CD4-positive, alpha-beta memory T cell (primary cell): ENCODE measurements at regions not wholly inside any gene's neighbourhood (a gene's known extent, or its start where the extent isn't known, plus 50 kb on each side); places are given as distances from the start of the nearest gene placed in this dataset.
"Not testable (repeated sequence)": the region's sequence is repeated elsewhere in the genome, so short reads cannot be mapped to it uniquely, and the experiment has no call there.

ENCODE experiments used
- CTCF ChIA-PET: fragments of 350-600 bp; sonication (Branson Sonifier 250); formaldehyde crosslinking; loops from one replicate; lab custom pipeline; 2021; ENCODE audit warnings: inconsistent platforms; ENCODE audit not compliant: partially characterized antibody; lab: Charles Lee
- POLR2A ChIA-PET: fragments of 350-600 bp; sonication (Branson Sonifier 250); formaldehyde crosslinking; loops from one replicate; lab custom pipeline; 2021; ENCODE audit not compliant: partially characterized antibody; lab: Charles Lee
- DNase-seq, 5 donors: peaks; one replicate each; pipeline versions ENCODE4 v3.0.0 to v3.0.0-alpha.2; 2020 to 2022; ENCODE audit warnings: mixed read lengths in 1 of 5
- H3K27ac ChIP-seq: one replicate; pipeline ENCODE4 v1.7.0; 2013; ENCODE audit warnings: low read depth, low read length
- H3K27me3 ChIP-seq: 2 replicates; pipeline ENCODE4 v1.7.0; 2013; ENCODE audit warnings: mild to moderate bottlenecking, low read length, moderate library complexity; ENCODE audit not compliant: insufficient read depth
- H3K36me3 ChIP-seq: 2 replicates; pipeline ENCODE4 v1.7.0; 2013; ENCODE audit warnings: mild to moderate bottlenecking, low read length, moderate library complexity; ENCODE audit not compliant: insufficient read depth
- H3K4me1 ChIP-seq: 2 replicates; pipeline ENCODE4 v1.7.0; 2013; ENCODE audit warnings: mild to moderate bottlenecking, low read length, moderate library complexity; ENCODE audit not compliant: insufficient read depth
- H3K4me3 ChIP-seq, 2 donors: one replicate each; pipeline ENCODE4 v1.7.0; 2013; ENCODE audit warnings: low read length in 2 of 2, mild to moderate bottlenecking in 1 of 2
- H3K9me3 ChIP-seq, 2 donors: one replicate each; pipeline ENCODE4 v1.7.0; 2013; ENCODE audit warnings: low read length in 2 of 2, control low read depth in 1 of 2; ENCODE audit not compliant: control insufficient read depth in 1 of 2
- H3K27ac Mint-ChIP-seq, 7 donors: one replicate each; pipeline ENCODE4 v1.8.0; 2020 to 2021; ENCODE audit warnings: mixed read lengths in 7 of 7, mild to moderate bottlenecking in 6 of 7, inconsistent platforms in 3 of 7, moderate library complexity in 3 of 7
- H3K27me3 Mint-ChIP-seq, 2 donors: one replicate each; pipeline ENCODE4 v1.8.0; 2020 to 2021; ENCODE audit warnings: mixed read lengths in 2 of 2
- H3K36me3 Mint-ChIP-seq, 2 donors: one replicate each; pipeline ENCODE4 v1.8.0; 2020 to 2021; ENCODE audit warnings: mixed read lengths in 2 of 2, inconsistent platforms in 1 of 2, mild to moderate bottlenecking in 1 of 2
- H3K4me1 Mint-ChIP-seq, 4 donors: one replicate each; pipeline ENCODE4 v1.8.0; 2020 to 2021; ENCODE audit warnings: mixed read lengths in 4 of 4, mild to moderate bottlenecking in 1 of 4
- H3K4me3 Mint-ChIP-seq, 8 donors: one replicate each; pipeline ENCODE4 v1.8.0; 2020 to 2021; ENCODE audit warnings: mixed read lengths in 8 of 8, mild to moderate bottlenecking in 7 of 8, moderate library complexity in 6 of 8, inconsistent platforms in 3 of 8
- H3K9me3 Mint-ChIP-seq, 8 donors: one replicate each; pipeline ENCODE4 v1.8.0; 2020 to 2021; ENCODE audit warnings: mixed read lengths in 8 of 8, mild to moderate bottlenecking in 5 of 8, inconsistent platforms in 3 of 8, moderate library complexity in 1 of 8
- intact Hi-C: fragments of 100-400 bp; cut with micrococcal nuclease; formaldehyde crosslinking; loops from one replicate; pipeline ENCODE4 v1.15.1; 2023

- H3K36me3 Mint-ChIP-seq = no peaks in the 10 kb centered on the region
- H3K9me3 Mint-ChIP-seq = no peaks in the 10 kb centered on the region
- H3K4me1 Mint-ChIP-seq = no peaks in the 10 kb centered on the region
- intact Hi-C loops = no loop called here
- H3K27ac Mint-ChIP-seq = peak overlapping the region in 1 of 7 donors; percentile 29
- no peak for DNase-seq
- ChIA-PET CTCF (interaction anchor here (1.3 kb wide), 1 partner anchor 11 kb away, joined by 3 read pairs; no protein-coding TSS in a partner anchor), POLR2A (no interaction called here)
- no peak overlapping the region for H3K27ac ChIP-seq
- no peaks in the 10 kb centered on the region for H3K4me1 ChIP-seq
- no peak overlapping the region for H3K4me3 ChIP-seq
- H3K27me3 ChIP-seq = no peaks in the 10 kb centered on the region
- no peaks in the 10 kb centered on the region for H3K9me3 ChIP-seq
- no peaks in the 10 kb centered on the region for H3K36me3 ChIP-seq
- H3K27me3 Mint-ChIP-seq = no peaks in the 10 kb centered on the region
- no peak overlapping the region for H3K4me3 Mint-ChIP-seq
These were observed 108.4 kb downstream of the IGLL1 start for GRCh38 chr22:23471698-23472097.

DNA sequence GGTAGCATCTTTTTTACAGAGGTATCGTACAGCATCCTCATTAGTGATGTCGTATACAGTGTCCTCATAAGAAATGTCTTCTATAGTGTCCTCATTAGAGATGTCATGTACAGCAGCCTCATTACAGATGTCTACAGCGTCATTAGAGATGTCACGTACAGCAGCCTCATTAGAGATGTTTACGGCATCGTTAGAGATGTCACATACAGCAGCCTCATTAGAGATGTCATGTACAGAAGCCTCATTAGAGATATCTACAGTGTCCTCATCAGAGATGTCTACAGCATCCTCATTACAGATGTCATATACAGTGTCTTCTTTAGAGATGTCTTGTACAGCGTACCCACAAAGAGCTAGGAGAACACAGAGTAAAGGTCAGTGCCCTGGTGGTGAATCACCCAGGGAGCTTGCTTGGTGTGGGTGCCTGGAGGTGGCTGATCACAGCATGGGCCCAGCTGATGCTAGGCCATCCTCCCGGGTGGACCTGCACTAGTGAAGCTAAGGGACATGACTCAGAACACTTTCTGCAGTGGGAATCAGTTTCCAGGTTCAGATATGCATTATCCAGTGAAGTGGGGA lies 109.2 kb downstream of the IGLL1 start:
- CTCF ChIA-PET = interaction anchor here (1.3 kb wide), 1 partner anchor 11 kb away, joined by 3 read pairs; no protein-coding TSS in a partner anchor
- Mint-ChIP-seq H3K4me1 (no peaks in the 10 kb centered on the region), H3K27me3 (no peaks in the 10 kb centered on the region), H3K36me3 (no peaks in the 10 kb centered on the region), H3K27ac (no peak overlapping the region), H3K9me3 (no peaks in the 10 kb centered on the region), H3K4me3 (no peak overlapping the region)
- no peaks in the 10 kb centered on the region for H3K27me3 ChIP-seq
- no peaks in the 10 kb centered on the region for H3K9me3 ChIP-seq
- H3K4me3 ChIP-seq = no peak overlapping the region
- POLR2A ChIA-PET = no interaction called here
- no peak overlapping the region for H3K27ac ChIP-seq
- no peak for DNase-seq
- no peaks in the 10 kb centered on the region for H3K36me3 ChIP-seq
- intact Hi-C loops = no loop called here
- H3K4me1 ChIP-seq = no peaks in the 10 kb centered on the region

- intact Hi-C loops = no loop called here
- H3K27ac Mint-ChIP-seq = no peak overlapping the region
- no peaks in the 10 kb centered on the region for H3K27me3 ChIP-seq
- POLR2A ChIA-PET = no interaction called here
- no peak for DNase-seq
- no peak overlapping the region for H3K4me3 ChIP-seq
- no peaks in the 10 kb centered on the region for H3K9me3 ChIP-seq
- H3K4me3 Mint-ChIP-seq = no peak overlapping the region
- H3K36me3 Mint-ChIP-seq = no peaks in the 10 kb centered on the region
- H3K4me1 ChIP-seq = no peaks in the 10 kb centered on the region
- no peaks in the 10 kb centered on the region for H3K36me3 ChIP-seq
- H3K4me1 Mint-ChIP-seq = peaks cover 0 to 4% (median under 1%) of the 10 kb centered on the region in 4 donors
- H3K27ac ChIP-seq = no peak overlapping the region
- no peaks in the 10 kb centered on the region for H3K9me3 Mint-ChIP-seq
- H3K27me3 Mint-ChIP-seq = peaks cover 2 to 5% of the 10 kb centered on the region in 2 donors
- CTCF ChIA-PET = no interaction called here
These were observed 112.3 kb downstream of the IGLL1 start for GRCh38 chr22:23467721-23468294.

GRCh38 chr22:23466351-23466750 lies 113.7 kb downstream of the IGLL1 start:
- no peaks in the 10 kb centered on the region for H3K9me3 ChIP-seq
- no peak overlapping the region for H3K27ac Mint-ChIP-seq
- H3K36me3 ChIP-seq = no peaks in the 10 kb centered on the region
- H3K4me3 Mint-ChIP-seq = no peak overlapping the region
- DNase-seq = no peak
- no peaks in the 10 kb centered on the region for H3K27me3 ChIP-seq
- H3K27me3 Mint-ChIP-seq = peaks cover 4 to 13% of the 10 kb centered on the region in 2 donors
- H3K4me1 Mint-ChIP-seq = peaks cover 0 to 4% (median under 1%) of the 10 kb centered on the region in 4 donors
- intact Hi-C loops = no loop called here
- ChIA-PET CTCF (no interaction called here), POLR2A (no interaction called here)
- no peak overlapping the region for H3K27ac ChIP-seq
- H3K4me1 ChIP-seq = no peaks in the 10 kb centered on the region
- H3K9me3 Mint-ChIP-seq = no peaks in the 10 kb centered on the region
- H3K4me3 ChIP-seq = no peak overlapping the region
- H3K36me3 Mint-ChIP-seq = no peaks in the 10 kb centered on the region

DNA sequence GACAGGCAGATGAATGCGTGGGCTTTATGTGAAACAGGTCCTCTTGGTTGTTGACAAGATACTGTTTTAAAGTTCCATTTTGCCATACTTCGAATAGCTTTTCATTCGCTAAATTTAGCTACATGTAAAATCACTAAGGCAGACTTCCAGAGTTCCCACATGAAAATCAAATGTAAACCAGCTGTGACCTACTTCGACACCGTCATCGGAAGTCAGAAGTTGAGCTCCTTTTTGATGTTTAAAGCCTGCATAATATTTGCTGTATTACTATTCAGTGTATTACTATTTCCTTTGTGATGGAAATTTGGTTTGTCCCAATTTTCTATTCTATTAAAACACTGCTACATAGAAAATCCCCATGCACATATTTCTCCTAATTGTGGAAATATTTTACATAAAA lies 115.3 kb downstream of the IGLL1 start:
- CTCF ChIA-PET, H3K9me3 Mint-ChIP-seq, H3K27ac Mint-ChIP-seq, H3K36me3 Mint-ChIP-seq, H3K4me3 Mint-ChIP-seq, H3K27ac ChIP-seq, H3K9me3 ChIP-seq, H3K4me1 Mint-ChIP-seq, POLR2A ChIA-PET, H3K27me3 ChIP-seq, H3K4me1 ChIP-seq, intact Hi-C loops, DNase-seq, H3K36me3 ChIP-seq, H3K4me3 ChIP-seq: not testable (repeated sequence)
- H3K27me3 Mint-ChIP-seq = peaks cover 4 to 13% of the 10 kb centered on the region in 2 donors

DNA sequence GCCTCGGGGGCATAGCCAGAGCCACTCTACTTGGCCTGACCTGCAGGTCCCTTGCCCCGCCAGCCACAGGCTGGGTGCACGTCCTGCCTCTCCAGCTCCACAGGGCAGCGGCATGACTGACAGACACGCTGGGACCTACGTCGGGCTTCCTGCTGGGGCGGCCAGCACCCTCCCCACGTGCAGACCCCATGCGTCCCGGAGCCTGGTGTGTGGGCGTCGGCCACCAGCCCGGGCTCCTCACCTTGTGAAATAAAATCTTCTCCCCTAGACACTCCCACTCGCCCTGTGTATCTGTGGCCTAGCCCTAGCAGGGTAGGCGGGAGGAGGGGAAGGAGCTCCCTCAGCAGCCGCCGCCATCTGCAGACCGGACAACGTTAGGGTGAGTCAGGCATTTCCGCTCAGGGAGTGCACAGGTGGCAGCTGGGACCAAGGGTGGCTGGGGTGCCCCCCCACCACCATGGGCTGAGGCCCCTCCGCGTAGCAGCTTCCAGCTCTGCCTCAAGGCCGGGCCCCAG lies 119.5 kb downstream of the IGLL1 start:
- intact Hi-C loops, H3K36me3 Mint-ChIP-seq, H3K4me3 ChIP-seq, H3K27me3 ChIP-seq, H3K4me3 Mint-ChIP-seq, H3K36me3 ChIP-seq, H3K27ac ChIP-seq, H3K27ac Mint-ChIP-seq, H3K9me3 ChIP-seq, H3K4me1 ChIP-seq, H3K9me3 Mint-ChIP-seq, H3K4me1 Mint-ChIP-seq, CTCF ChIA-PET, POLR2A ChIA-PET: not testable (repeated sequence)
- H3K27me3 Mint-ChIP-seq = peaks cover 21 to 25% of the 10 kb centered on the region in 2 donors
- DNase-seq = peak in 1 of 5 donors; percentile 36

DNA sequence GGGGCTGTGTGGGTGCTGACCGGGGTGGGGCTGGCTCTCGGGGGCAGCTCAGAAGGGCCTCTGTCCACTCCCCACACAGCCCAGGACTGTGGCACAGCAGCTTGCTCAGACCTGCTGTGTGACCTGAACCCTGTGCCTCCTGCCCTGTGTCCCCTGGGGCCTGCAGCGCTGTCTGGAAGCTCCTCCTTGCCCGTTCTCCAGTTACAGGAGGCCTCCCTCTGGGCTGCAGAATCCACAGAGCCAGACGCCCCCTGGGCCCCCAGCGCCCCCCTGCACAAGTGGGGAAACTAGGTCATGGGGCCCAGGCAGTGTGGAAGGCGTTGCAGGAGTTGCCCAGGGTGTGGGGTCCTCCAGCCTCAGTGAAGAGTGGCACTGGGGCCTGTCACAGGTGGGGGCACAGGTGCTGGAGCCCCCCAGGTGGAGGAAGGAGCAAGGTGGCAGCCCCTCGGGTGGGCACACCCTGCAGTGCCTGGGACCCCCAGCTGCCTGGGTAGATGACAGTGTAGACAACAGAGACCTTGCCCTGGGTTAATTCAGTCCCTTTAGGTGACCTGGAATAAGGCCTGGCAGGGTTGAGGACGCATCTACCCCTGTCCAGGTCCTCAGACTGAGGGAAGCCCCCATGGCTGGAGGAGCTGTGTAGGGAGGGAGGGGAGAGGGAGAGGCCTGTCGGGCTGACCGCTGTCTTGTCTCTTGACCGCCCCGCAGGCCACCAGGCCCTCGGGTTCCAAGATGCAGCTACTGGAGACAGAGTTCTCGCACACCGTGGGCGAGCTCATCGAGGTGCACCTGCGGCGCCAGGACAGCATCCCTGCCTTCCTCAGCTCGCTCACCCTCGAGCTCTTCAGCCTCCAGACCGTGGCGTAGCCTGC lies 120.2 kb downstream of the IGLL1 start:
- DNase-seq, H3K27ac Mint-ChIP-seq, H3K9me3 ChIP-seq, POLR2A ChIA-PET, CTCF ChIA-PET, H3K4me1 ChIP-seq, H3K27ac ChIP-seq, H3K4me3 Mint-ChIP-seq, H3K9me3 Mint-ChIP-seq, intact Hi-C loops, H3K27me3 ChIP-seq, H3K36me3 Mint-ChIP-seq, H3K4me3 ChIP-seq, H3K4me1 Mint-ChIP-seq, H3K36me3 ChIP-seq: not testable (repeated sequence)
- H3K27me3 Mint-ChIP-seq = peaks cover 23 to 27% of the 10 kb centered on the region in 2 donors
